HAP-1 (cell line): ENCODE measurements at regions not wholly inside any gene's neighbourhood (a gene's known extent, or its start where the extent isn't known, plus 50 kb on each side); places are given as distances from the start of the nearest gene placed in this dataset.
A peak's percentile ranks its signal among the peaks of the same experiment; 100 is the strongest.

Experiments
- DNase-seq, 2 experiments: peaks; one replicate each; pipeline ENCODE4 v3.0.0-alpha.2; 2016 to 2020; ENCODE audit warnings: low spot score in 2 of 2
- H3K27me3 ChIP-seq: fragments of 250-450 bp; sonication (Bioruptor Pico); 2 replicates; pipeline ENCODE4 v1.5.1; 2020; ENCODE audit warnings: low read depth, mild to moderate bottlenecking, moderate library complexity
- H3K36me3 ChIP-seq: fragments of 250-450 bp; sonication (Bioruptor Pico); replicated peaks from 2 replicates; pipeline ENCODE4 v1.5.1; 2020; ENCODE audit warnings: mild to moderate bottlenecking
- H3K4me1 ChIP-seq: fragments of 250-450 bp; sonication (Bioruptor Pico); 2 replicates; pipeline ENCODE4 v1.5.1; 2020; ENCODE audit warnings: mild to moderate bottlenecking
- H3K4me3 ChIP-seq: fragments of 250-450 bp; sonication (Bioruptor Pico); 2 replicates; pipeline ENCODE4 v1.5.1; 2020; ENCODE audit warnings: mild to moderate bottlenecking, moderate library complexity
- H3K9me3 ChIP-seq: fragments of 250-450 bp; sonication (Bioruptor Pico); 2 replicates; pipeline ENCODE4 v1.5.1; 2020; ENCODE audit warnings: mild to moderate bottlenecking, moderate library complexity
- in situ Hi-C: fragments of 300-500 bp; cut with MboI; formaldehyde crosslinking; loops from 3 replicates; pipeline ENCODE4 v1.14.3; 2020; ENCODE audit warnings: low sequenced_read_pairs, inconsistent platforms, mixed read lengths

- Histone ChIP-seq H3K4me1 (no peaks in the 10 kb centered on the region), H3K4me3 (no peak overlapping the region), H3K27me3 (no peaks in the 10 kb centered on the region), H3K9me3 (no peaks in the 10 kb centered on the region), H3K36me3 (no peaks in the 10 kb centered on the region)
- in situ Hi-C loops, result no loop called here
- DNase-seq, result no peak
Measured at GRCh38 chr11:97107604-97108003, 717.8 kb downstream of the JRKL start.

- H3K9me3 ChIP-seq, result no peaks in the 10 kb centered on the region
- no peak overlapping the region for H3K4me3 ChIP-seq
- H3K4me1 ChIP-seq, result no peaks in the 10 kb centered on the region
- no peaks in the 10 kb centered on the region for H3K27me3 ChIP-seq
- H3K36me3 ChIP-seq, result no peaks in the 10 kb centered on the region
- in situ Hi-C loops, result no loop called here
- no peak for DNase-seq
Measured at GRCh38 chr11:97109078-97109477, 719.3 kb downstream of the JRKL start.

GRCh38 chr11:97110376-97110775, 720.6 kb downstream of the JRKL start:
- H3K4me3 ChIP-seq, result no peak overlapping the region
- H3K36me3 ChIP-seq, result no peaks in the 10 kb centered on the region
- no peaks in the 10 kb centered on the region for H3K27me3 ChIP-seq
- in situ Hi-C loops, result no loop called here
- H3K4me1 ChIP-seq, result no peaks in the 10 kb centered on the region
- DNase-seq, result no peak
- no peaks in the 10 kb centered on the region for H3K9me3 ChIP-seq

GRCh38 chr11:97111559-97111958, 721.7 kb downstream of the JRKL start:
- H3K4me1 ChIP-seq, result no peaks in the 10 kb centered on the region
- no peaks in the 10 kb centered on the region for H3K36me3 ChIP-seq
- no peaks in the 10 kb centered on the region for H3K9me3 ChIP-seq
- no peaks in the 10 kb centered on the region for H3K27me3 ChIP-seq
- no peak for DNase-seq
- no peak overlapping the region for H3K4me3 ChIP-seq
- in situ Hi-C loops, result no loop called here

- Histone ChIP-seq H3K4me1 (no peaks in the 10 kb centered on the region), H3K36me3 (no peaks in the 10 kb centered on the region), H3K27me3 (no peaks in the 10 kb centered on the region), H3K9me3 (no peaks in the 10 kb centered on the region), H3K4me3 (no peak overlapping the region)
- in situ Hi-C loops, result no loop called here
- no peak for DNase-seq
Measured at GRCh38 chr11:97118614-97119200, 728.9 kb downstream of the JRKL start.

- H3K4me1 ChIP-seq, result no peaks in the 10 kb centered on the region
- no peaks in the 10 kb centered on the region for H3K9me3 ChIP-seq
- H3K27me3 ChIP-seq, result no peaks in the 10 kb centered on the region
- DNase-seq, result peak in 1 of 2 experiments; percentile 6
- in situ Hi-C loops, result no loop called here
- H3K4me3 ChIP-seq, result no peak overlapping the region
- H3K36me3 ChIP-seq, result no peaks in the 10 kb centered on the region
Measured at GRCh38 chr11:97123237-97123636, 733.4 kb downstream of the JRKL start.

DNA sequence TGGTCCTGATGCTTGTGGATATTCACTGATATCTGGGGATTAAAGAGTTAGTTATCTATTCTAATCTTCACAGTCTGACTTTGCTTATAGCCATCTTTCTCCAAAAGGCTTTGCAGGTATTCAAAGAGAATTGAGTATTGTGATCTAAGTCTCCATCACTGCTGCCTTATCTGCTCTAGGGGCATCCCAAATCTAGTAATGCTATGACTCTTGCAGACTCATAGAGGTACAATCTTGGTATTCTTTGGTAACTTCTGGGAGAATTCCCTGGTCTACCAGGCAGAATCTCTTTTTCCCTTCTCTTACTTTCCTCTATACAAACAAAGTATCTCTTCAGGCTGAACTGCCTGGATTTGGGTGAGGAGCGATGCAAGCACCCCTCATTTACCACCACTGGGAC, 746.3 kb downstream of the JRKL start:
- no peak for DNase-seq
- no peaks in the 10 kb centered on the region for H3K27me3 ChIP-seq
- in situ Hi-C loops, result loop anchor here (25.0 kb wide), 1 partner anchor 674 kb away; no protein-coding TSS in a partner anchor

DNA sequence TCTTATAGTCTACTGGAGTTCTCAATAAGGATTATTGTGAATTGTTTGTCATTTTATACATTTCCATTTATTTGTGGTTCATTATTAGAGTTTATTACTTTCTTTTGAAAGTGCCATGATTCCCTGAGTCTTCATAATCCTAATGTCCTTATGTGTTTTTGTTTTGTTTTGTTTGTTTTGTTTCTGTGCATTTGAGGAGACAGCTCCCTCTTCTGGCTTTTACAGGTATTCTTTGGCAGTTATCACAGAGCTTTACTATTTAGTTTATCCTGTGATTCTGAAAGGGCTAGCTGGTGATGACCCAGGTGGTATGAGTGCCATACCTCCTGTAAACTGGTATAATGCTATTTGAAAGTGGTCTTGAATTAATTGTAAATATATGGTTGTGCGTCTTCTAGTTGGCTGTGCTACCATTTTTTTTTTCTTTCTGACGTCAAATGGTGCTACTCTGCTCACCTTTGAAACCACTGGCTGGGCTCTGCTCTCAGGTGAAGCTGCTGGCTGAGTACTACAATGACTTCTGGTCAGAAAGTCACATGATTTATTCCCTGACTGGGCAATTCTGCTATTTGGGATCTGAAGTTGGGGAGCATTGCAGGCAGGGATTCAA, 751.2 kb downstream of the JRKL start:
- no peaks in the 10 kb centered on the region for H3K27me3 ChIP-seq
- no peaks in the 10 kb centered on the region for H3K36me3 ChIP-seq
- H3K9me3 ChIP-seq, result no peaks in the 10 kb centered on the region
- in situ Hi-C loops, result loop anchor here (25.0 kb wide), 1 partner anchor 679 kb away; no protein-coding TSS in a partner anchor
- no peak overlapping the region for H3K4me3 ChIP-seq
- no peaks in the 10 kb centered on the region for H3K4me1 ChIP-seq
- peak; percentile 7 to 19 for DNase-seq

More for the DNA sequence above, 746.3 kb downstream of the JRKL start:
- no peaks in the 10 kb centered on the region for H3K36me3 ChIP-seq
- no peak overlapping the region for H3K4me3 ChIP-seq
- H3K4me1 ChIP-seq, result no peaks in the 10 kb centered on the region
- H3K9me3 ChIP-seq, result no peaks in the 10 kb centered on the region

GRCh38 chr11:97143463-97143862, 753.6 kb downstream of the JRKL start:
- H3K9me3 ChIP-seq, result no peaks in the 10 kb centered on the region
- in situ Hi-C loops, result loop anchor here (25.0 kb wide), 1 partner anchor 681 kb away; no protein-coding TSS in a partner anchor

DNA sequence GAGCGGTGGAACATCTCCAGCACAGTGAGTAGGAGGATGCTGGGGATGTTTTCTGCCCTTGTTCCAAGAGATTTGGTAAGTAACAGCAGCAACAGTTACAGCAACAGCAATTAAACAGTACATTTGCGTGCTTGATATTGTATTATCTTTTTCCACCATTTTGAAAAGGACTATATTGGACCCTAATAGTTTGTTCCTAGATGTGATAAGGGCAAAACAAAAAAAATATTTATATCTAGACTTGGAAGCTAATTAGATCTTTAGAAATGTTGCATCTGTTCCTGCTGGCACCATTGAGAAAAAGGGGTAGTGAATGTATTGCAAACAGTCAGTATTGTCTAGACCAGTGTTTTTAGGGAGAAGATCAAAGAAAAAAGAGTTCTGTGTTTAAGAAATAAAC, 759.9 kb downstream of the JRKL start:
- no peak for DNase-seq
- in situ Hi-C loops, result loop anchor here (25.0 kb wide), 1 partner anchor 687 kb away; no protein-coding TSS in a partner anchor
- no peaks in the 10 kb centered on the region for H3K9me3 ChIP-seq
- H3K4me3 ChIP-seq, result no peak overlapping the region
- peaks cover 3% of the 10 kb centered on the region; the same call in 1 of the 2 replicates for H3K27me3 ChIP-seq
- no peaks in the 10 kb centered on the region for H3K36me3 ChIP-seq
- no peaks in the 10 kb centered on the region for H3K4me1 ChIP-seq

More at GRCh38 chr11:97143463-97143862, 753.6 kb downstream of the JRKL start:
- Histone ChIP-seq H3K4me3 (no peak overlapping the region), H3K27me3 (peaks cover 3% of the 10 kb centered on the region; the same call in 1 of the 2 replicates), H3K4me1 (no peaks in the 10 kb centered on the region), H3K36me3 (no peaks in the 10 kb centered on the region)
- no peak for DNase-seq

GRCh38 chr11:97157221-97157740, 767.5 kb downstream of the JRKL start:
- Histone ChIP-seq H3K36me3 (no peaks in the 10 kb centered on the region), H3K9me3 (no peaks in the 10 kb centered on the region), H3K27me3 (no peaks in the 10 kb centered on the region), H3K4me3 (no peak overlapping the region), H3K4me1 (no peaks in the 10 kb centered on the region)
- DNase-seq, result no peak
- in situ Hi-C loops, result no loop called here

DNA sequence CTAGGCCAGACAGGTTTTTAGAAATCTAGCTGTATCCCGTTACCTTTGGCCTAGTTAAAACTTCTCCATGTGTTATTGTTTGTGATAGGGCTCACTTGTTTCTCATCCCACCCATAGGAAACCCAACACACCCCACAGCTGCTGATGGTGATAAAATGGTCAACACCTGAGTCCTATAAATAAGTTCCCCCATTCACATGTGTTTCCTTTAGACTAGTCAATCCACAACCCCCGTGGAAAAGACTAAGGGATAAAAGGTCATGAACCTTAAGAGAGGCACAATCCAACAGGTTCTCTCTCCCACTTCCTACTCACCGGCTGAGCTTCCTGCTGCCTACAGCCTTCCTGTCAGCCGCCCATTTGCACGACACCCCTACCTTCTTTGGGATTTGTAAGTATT, 768.4 kb downstream of the JRKL start:
- Histone ChIP-seq H3K27me3 (no peaks in the 10 kb centered on the region), H3K4me3 (no peak overlapping the region), H3K9me3 (no peaks in the 10 kb centered on the region), H3K36me3 (no peaks in the 10 kb centered on the region), H3K4me1 (no peaks in the 10 kb centered on the region)
- DNase-seq, result no peak
- in situ Hi-C loops, result no loop called here

DNA sequence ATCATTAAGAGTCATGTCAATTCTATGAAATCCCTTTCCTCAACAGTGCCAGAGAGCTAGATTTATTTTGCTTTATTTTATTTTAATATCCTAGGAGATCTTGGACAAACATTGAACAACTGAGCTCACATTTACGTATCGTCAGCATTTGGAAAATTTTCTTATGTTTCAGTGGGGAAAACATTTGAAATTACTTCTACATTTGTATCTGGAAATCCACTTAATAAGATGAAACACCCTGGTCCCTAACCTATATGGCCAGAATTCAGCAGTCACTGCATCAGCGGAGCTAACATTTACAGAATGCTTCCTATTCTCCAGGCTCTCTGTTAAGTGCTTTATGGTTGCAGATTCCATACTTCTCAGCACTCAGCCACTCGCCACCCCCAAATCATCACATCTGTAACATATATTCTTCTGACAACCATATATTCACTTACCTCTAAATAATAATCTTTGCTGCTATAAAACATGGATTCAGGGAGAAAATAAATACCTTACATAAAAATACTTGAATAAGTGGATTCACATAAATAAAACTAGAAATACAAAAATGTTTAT, 773.9 kb downstream of the JRKL start:
- Histone ChIP-seq H3K4me1 (no peaks in the 10 kb centered on the region), H3K4me3 (no peak overlapping the region), H3K9me3 (no peaks in the 10 kb centered on the region), H3K36me3 (no peaks in the 10 kb centered on the region), H3K27me3 (no peaks in the 10 kb centered on the region)
- in situ Hi-C loops, result no loop called here
- DNase-seq, result no peak
